Astrocyte (in vitro differentiated cells and primary cell): ENCODE measurements at regions not wholly inside any gene's neighbourhood (a gene's known extent, or its start where the extent isn't known, plus 50 kb on each side); places are given as distances from the start of the nearest gene placed in this dataset.

ENCODE experiments used
- EZH2 ChIP-seq: IDR thresholded peaks from 2 replicates; pipeline ENCODE4 v1.6.1; 2012; ENCODE audit warnings: mild to moderate bottlenecking, low read length, inconsistent platforms; ENCODE audit not compliant: insufficient read depth
- TF ChIP-seq, protein P1 (sequence below): IDR thresholded peaks from 2 replicates; pipeline ENCODE4 v1.5.1; 2011; ENCODE audit warnings: low read depth, mild to moderate bottlenecking, inconsistent platforms, low read length, moderate library complexity; ENCODE audit not compliant: insufficient read depth

DNA sequence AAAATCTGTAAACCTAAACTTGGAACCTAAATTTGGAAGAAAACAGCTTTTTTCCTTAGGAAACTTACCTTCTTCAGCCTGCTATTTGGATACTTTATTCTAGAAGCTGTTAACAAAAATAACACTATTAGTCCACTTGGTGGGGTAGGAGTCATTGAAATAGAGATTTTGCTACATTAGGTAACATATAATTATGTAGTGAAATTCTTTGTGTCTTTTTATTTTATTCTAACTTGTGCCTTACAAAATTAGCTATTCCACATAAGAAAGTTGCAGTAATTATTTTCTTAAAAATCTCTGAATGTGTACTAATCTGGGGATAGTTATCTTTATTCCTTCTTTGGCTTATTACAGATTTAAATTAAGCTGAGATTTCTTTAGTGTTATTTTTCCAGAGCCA is 360.4 kb upstream of the ROBO2 start:
- TF ChIP-seq, protein P1, sequence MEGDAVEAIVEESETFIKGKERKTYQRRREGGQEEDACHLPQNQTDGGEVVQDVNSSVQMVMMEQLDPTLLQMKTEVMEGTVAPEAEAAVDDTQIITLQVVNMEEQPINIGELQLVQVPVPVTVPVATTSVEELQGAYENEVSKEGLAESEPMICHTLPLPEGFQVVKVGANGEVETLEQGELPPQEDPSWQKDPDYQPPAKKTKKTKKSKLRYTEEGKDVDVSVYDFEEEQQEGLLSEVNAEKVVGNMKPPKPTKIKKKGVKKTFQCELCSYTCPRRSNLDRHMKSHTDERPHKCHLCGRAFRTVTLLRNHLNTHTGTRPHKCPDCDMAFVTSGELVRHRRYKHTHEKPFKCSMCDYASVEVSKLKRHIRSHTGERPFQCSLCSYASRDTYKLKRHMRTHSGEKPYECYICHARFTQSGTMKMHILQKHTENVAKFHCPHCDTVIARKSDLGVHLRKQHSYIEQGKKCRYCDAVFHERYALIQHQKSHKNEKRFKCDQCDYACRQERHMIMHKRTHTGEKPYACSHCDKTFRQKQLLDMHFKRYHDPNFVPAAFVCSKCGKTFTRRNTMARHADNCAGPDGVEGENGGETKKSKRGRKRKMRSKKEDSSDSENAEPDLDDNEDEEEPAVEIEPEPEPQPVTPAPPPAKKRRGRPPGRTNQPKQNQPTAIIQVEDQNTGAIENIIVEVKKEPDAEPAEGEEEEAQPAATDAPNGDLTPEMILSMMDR: no peak
- no peak for TF ChIP-seq EZH2
